GM23248 (cell line): ENCODE measurements at regions not wholly inside any gene's neighbourhood (a gene's known extent, or its start where the extent isn't known, plus 50 kb on each side); places are given as distances from the start of the nearest gene placed in this dataset.

Source experiments
- DNase-seq: peaks from one replicate; pipeline ENCODE4 v3.0.0-alpha.2; 2015
- H2AFZ ChIP-seq: fragments of 200-600 bp; sonication (generic); 2 replicates; pipeline ENCODE4 v1.6.1; 2016; ENCODE audit warnings: antibody characterized with exemption
- H3F3A ChIP-seq: fragments of 200-600 bp; sonication (generic); 2 replicates; pipeline ENCODE4 v1.6.1; 2016; ENCODE audit warnings: mild to moderate bottlenecking, antibody characterized with exemption, mixed run types; ENCODE audit not compliant: insufficient read depth
- H3K27ac ChIP-seq: fragments of 200-600 bp; sonication (generic); 2 replicates; pipeline ENCODE4 v1.5.1; 2016; ENCODE audit warnings: mild to moderate bottlenecking
- H3K27me3 ChIP-seq: fragments of 200-600 bp; sonication (generic); replicated peaks from 2 replicates; pipeline ENCODE4 v1.6.1; 2016; ENCODE audit warnings: mild to moderate bottlenecking; ENCODE audit not compliant: insufficient read depth
- H3K36me3 ChIP-seq: fragments of 200-600 bp; sonication (generic); 2 replicates; pipeline ENCODE4 v1.6.1; 2016; ENCODE audit warnings: low read depth, mild to moderate bottlenecking
- H3K4me1 ChIP-seq: fragments of 200-600 bp; sonication (generic); 2 replicates; pipeline ENCODE4 v1.6.1; 2016; ENCODE audit warnings: mild to moderate bottlenecking; ENCODE audit not compliant: insufficient read depth
- H3K4me2 ChIP-seq: fragments of 200-600 bp; sonication (generic); one replicate; pipeline ENCODE4 v1.6.1; 2016; ENCODE audit warnings: mild to moderate bottlenecking; ENCODE audit not compliant: unreplicated experiment
- H3K4me3 ChIP-seq: fragments of 200-600 bp; sonication (generic); 2 replicates; pipeline ENCODE4 v1.5.1; 2016; ENCODE audit warnings: mild to moderate bottlenecking
- H3K79me2 ChIP-seq: fragments of 200-600 bp; sonication (generic); 2 replicates; pipeline ENCODE4 v1.6.1; 2016; ENCODE audit warnings: mild to moderate bottlenecking; ENCODE audit not compliant: insufficient read depth
- H3K9ac ChIP-seq: fragments of 200-600 bp; sonication (generic); 2 replicates; pipeline ENCODE4 v1.6.1; 2016; ENCODE audit warnings: mild to moderate bottlenecking
- H3K9me2 ChIP-seq: fragments of 200-600 bp; sonication (generic); 2 replicates; pipeline ENCODE4 v1.6.1; 2016; ENCODE audit warnings: mixed run types, mild to moderate bottlenecking, moderate library complexity; ENCODE audit not compliant: insufficient read depth
- H3K9me3 ChIP-seq: fragments of 200-600 bp; sonication (generic); one replicate; pipeline ENCODE4 v1.6.1; 2017; ENCODE audit warnings: low read depth
- H4K20me1 ChIP-seq: fragments of 200-600 bp; sonication (generic); 2 replicates; pipeline ENCODE4 v1.6.0; 2016; ENCODE audit not compliant: insufficient read depth
- EZH2 ChIP-seq: fragments of 200-600 bp; sonication (generic); IDR thresholded peaks from 2 replicates; pipeline ENCODE4 v1.6.1; 2018; ENCODE audit warnings: antibody characterized with exemption, mild to moderate bottlenecking; ENCODE audit not compliant: insufficient read depth, poor library complexity, severe bottlenecking
- EZH2phosphoT487 ChIP-seq: fragments of 200-600 bp; sonication (generic); IDR thresholded peaks from 2 replicates; pipeline ENCODE4 v1.6.1; 2018; ENCODE audit warnings: antibody characterized with exemption, moderate library complexity, mild to moderate bottlenecking, low read depth; ENCODE audit not compliant: insufficient read depth
- WGBS, 2 experiments: methylation state at CpG; one replicate each; pipeline ENCODE4 v1.1.6; 2015 to 2017; ENCODE audit warnings: low lambda C conversion rate in 2 of 2, low coverage in 1 of 2; ENCODE audit errors: missing lambda C conversion rate in 2 of 2; 5-methylcytosine and 5-hydroxymethylcytosine counted together
- in situ Hi-C: fragments of 300-500 bp; cut with MboI; formaldehyde crosslinking; loops from 2 replicates; pipeline ENCODE4 v1.15.0; 2020

DNA sequence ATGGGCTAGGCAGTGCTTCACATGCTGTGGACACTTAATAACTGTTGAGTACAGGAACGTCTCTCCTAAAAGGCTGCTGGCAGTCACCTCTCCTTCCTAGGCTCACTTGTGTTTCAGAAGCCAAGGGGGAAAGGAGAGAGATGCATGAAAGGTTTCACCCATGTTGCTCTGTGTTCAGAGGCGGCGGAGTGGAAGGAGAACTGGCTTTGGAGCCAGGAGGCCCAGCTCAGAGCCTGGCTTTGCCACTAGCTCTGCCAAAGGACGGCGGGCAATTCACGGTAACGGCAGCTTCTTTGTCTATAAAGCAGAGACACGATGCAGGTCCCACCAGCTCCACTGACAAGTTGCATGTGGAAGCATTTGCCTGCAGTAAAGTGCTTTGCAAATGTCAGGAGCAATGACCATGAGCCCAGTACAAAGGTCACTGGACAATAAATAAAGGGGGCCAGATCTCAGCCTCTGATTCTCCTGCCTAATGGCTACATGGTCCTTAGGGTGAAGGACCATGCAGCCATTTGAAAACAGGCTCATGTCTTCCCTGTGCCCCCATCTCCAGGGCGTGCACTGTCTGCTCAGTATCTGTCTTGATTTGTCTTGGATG, 171.7 kb upstream of the TLE3 start:
- no peak for TF ChIP-seq EZH2
- TF ChIP-seq EZH2phosphoT487 = no peak
- no peak overlapping the region for H3K4me3 ChIP-seq
- H2AFZ ChIP-seq = no peak overlapping the region
- no peaks in the 10 kb centered on the region for H4K20me1 ChIP-seq
- H3K79me2 ChIP-seq = no peaks in the 10 kb centered on the region
- H3K9me2 ChIP-seq = no peaks in the 10 kb centered on the region
- WGBS, 2 experiments = 92 to 95% methylated on average over 9 of the region's 9 CpGs
- in situ Hi-C loops = no loop called here
- H3K4me1 ChIP-seq = peaks cover 13% of the 10 kb centered on the region
- no peaks in the 10 kb centered on the region for H3K36me3 ChIP-seq
- H3K4me2 ChIP-seq = no peak overlapping the region
- no peak overlapping the region for H3K27ac ChIP-seq
- no peak overlapping the region for H3K9ac ChIP-seq
- H3F3A ChIP-seq = peaks cover 23% of the 10 kb centered on the region
- no peaks in the 10 kb centered on the region for H3K27me3 ChIP-seq
- H3K9me3 ChIP-seq = no peaks in the 10 kb centered on the region
- DNase-seq = no peak

DNA sequence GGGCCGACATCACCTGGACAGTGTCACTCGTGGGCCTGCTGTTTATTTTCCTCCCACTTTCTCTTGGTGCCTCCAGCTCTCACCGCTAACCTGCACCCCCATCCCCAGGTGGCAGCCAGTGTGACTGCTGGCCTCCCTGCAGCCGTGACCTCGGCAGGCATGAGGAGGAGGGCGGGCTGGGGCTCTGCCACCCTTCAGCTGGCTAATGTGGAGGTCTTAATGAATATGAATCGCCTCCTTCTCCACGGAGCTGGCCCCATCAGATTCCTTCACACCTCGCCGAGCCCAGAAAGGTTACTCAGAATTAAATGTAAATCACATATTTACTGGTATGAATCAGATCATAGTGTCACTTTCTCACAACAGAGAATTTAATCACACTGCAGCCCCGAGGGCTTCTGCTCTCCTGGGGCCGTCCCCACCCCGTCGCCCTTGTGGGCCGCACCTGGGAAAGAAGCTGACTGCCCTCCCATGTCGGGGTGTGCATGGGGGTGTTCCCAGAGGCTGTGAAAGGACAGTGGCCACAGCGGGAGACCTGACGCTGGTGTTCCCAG, 171.1 kb upstream of the TLE3 start:
- H3K9ac ChIP-seq = no peak overlapping the region
- no peaks in the 10 kb centered on the region for H3K79me2 ChIP-seq
- no peaks in the 10 kb centered on the region for H3K9me2 ChIP-seq
- in situ Hi-C loops = no loop called here
- no peaks in the 10 kb centered on the region for H3K27me3 ChIP-seq
- H4K20me1 ChIP-seq = no peaks in the 10 kb centered on the region
- TF ChIP-seq EZH2phosphoT487 (no peak), EZH2 (no peak)
- DNase-seq = no peak
- H3F3A ChIP-seq = peaks cover 23% of the 10 kb centered on the region
- no peak overlapping the region for H2AFZ ChIP-seq
- H3K4me1 ChIP-seq = peaks cover 13% of the 10 kb centered on the region
- no peak overlapping the region for H3K27ac ChIP-seq
- H3K4me2 ChIP-seq = no peak overlapping the region
- no peaks in the 10 kb centered on the region for H3K9me3 ChIP-seq
- H3K36me3 ChIP-seq = no peaks in the 10 kb centered on the region
- no peak overlapping the region for H3K4me3 ChIP-seq
- 79 to 85% methylated on average over 17 to 18 of the region's 18 CpGs for WGBS, 2 experiments

DNA sequence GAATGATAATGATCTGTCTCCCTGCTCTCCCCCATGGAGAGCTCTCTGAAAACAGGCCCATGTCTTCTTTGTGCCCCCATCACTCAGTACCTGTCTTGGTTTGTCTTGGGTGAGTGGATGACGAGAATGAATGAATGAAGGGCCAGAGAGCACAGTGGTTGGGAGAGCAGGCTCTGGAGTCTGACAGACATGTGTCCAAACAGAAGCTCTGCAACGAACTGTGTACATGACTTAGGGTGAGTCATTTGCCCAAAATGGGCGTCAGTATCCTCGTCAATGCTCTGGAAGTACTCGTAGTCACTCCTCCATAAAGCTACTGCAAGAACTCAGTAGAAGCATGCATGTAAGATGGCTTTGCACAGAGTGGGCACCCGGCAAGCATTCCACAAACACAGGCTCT, 170.2 kb upstream of the TLE3 start:
- no peak for TF ChIP-seq EZH2
- no peak for TF ChIP-seq EZH2phosphoT487
- Histone ChIP-seq H3K9me2 (no peaks in the 10 kb centered on the region), H3K27ac (no peak overlapping the region), H4K20me1 (no peaks in the 10 kb centered on the region), H3K4me2 (no peak overlapping the region), H3K36me3 (no peaks in the 10 kb centered on the region), H3K79me2 (no peaks in the 10 kb centered on the region), H3K9ac (no peak overlapping the region), H3K4me1 (peaks cover 13% of the 10 kb centered on the region), H3K27me3 (no peaks in the 10 kb centered on the region), H3K4me3 (no peak overlapping the region), H3F3A (peaks cover 23% of the 10 kb centered on the region), H3K9me3 (no peaks in the 10 kb centered on the region), H2AFZ (no peak overlapping the region)
- in situ Hi-C loops = no loop called here
- DNase-seq = peak; percentile 69
- 54 to 63% methylated on average over 6 of the region's 6 CpGs for WGBS, 2 experiments

DNA sequence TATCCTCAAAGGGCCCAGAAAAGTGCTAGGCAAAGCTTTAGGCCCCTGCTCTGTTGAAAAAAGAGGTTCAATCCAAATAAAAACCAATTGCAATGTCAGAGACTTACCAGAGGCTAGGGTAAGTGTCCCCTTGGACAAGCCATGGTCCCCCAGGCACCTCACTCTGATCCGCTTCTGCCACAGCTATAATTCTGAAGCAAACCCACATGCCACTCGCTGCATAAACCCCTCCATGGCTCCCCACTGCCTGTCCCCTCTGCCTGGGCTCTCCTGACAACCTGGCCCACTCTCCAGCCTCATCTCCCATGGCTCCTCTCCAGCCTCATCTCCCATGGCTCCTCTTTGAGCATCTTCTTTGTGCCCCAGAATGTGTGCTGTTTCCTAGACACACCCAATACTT, 169.6 kb upstream of the TLE3 start:
- no peaks in the 10 kb centered on the region for H3K36me3 ChIP-seq
- H3K4me3 ChIP-seq = no peak overlapping the region
- H3K27me3 ChIP-seq = no peaks in the 10 kb centered on the region
- no peaks in the 10 kb centered on the region for H3K79me2 ChIP-seq
- in situ Hi-C loops = no loop called here
- no peaks in the 10 kb centered on the region for H3K9me2 ChIP-seq
- no peak overlapping the region for H3K9ac ChIP-seq
- no peaks in the 10 kb centered on the region for H3K9me3 ChIP-seq
- no peak overlapping the region for H3K4me2 ChIP-seq
- H3F3A ChIP-seq = peaks cover 22% of the 10 kb centered on the region
- no peak for DNase-seq
- WGBS, 2 experiments = 97 to 100% methylated on average over 2 of the region's 2 CpGs
- H3K27ac ChIP-seq = no peak overlapping the region
- TF ChIP-seq EZH2 (no peak), EZH2phosphoT487 (no peak)
- no peak overlapping the region for H2AFZ ChIP-seq
- H4K20me1 ChIP-seq = no peaks in the 10 kb centered on the region
- H3K4me1 ChIP-seq = peaks cover 13% of the 10 kb centered on the region
